GM19455 (cell line): ENCODE measurements at regions not wholly inside any gene's neighbourhood (a gene's known extent, or its start where the extent isn't known, plus 50 kb on each side); places are given as distances from the start of the nearest gene placed in this dataset.
"Not testable (repeated sequence)": the region's sequence is repeated elsewhere in the genome, so short reads cannot be mapped to it uniquely, and the experiment has no call there.

Source experiments
- ATAC-seq: cut with Tn5 transposase; IDR thresholded peaks from one replicate; pipeline ENCODE4 v1.9.1; 2021; ENCODE audit not compliant: unreplicated experiment

GRCh38 chr3:191813245-191813644, 352.3 kb downstream of the PYDC2 start:
- no peak for ATAC-seq

DNA sequence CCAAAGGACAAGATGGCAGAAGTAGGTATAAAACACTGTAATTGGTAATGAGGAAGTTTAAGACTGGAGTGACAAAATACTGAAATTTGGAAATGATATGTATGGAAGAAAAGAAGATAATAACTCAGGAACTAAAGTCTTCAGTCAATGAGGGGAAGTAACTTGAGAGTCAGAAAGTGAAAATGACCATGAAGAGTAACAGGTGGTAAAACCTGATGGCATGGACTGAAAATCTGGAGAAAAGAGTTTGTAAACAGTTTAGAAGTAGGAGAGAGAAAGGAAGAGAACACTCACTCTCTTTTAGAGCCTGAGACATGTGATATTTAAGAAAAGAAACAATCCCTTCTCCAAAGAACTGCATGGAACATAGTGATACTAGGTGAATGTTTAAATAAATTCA, 387.9 kb downstream of the PYDC2 start:
- no peak for ATAC-seq

GRCh38 chr3:191859531-191859930, 398.6 kb downstream of the PYDC2 start:
- no peak for ATAC-seq

- no peak for ATAC-seq
Measured at GRCh38 chr3:191869738-191870415, 408.9 kb downstream of the PYDC2 start.

- ATAC-seq = no peak
Measured at GRCh38 chr3:191873736-191874135, 412.8 kb downstream of the PYDC2 start.

- no peak for ATAC-seq
Measured at GRCh38 chr3:191882289-191882688, 421.3 kb downstream of the PYDC2 start.

DNA sequence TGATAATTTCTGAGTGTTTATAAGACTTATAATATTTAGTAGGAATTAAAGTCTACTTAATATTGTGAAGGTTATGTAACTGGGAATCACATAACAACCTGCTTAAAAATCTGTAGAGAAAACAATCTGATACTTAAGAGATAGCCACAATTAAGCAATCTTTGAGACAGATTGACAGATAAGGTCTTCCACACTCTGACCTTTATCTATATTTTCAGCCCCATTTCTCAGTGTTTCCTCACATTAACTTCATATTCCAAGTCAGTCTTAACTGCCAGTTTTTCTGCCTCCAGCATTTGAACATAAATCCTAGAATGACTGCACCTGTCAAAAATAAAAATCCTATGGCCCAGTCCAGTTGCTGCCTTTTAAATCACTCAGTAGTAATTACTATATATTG, 423.2 kb downstream of the PYDC2 start:
- ATAC-seq = no peak

GRCh38 chr3:191889106-191889505, 428.1 kb downstream of the PYDC2 start:
- no peak for ATAC-seq

DNA sequence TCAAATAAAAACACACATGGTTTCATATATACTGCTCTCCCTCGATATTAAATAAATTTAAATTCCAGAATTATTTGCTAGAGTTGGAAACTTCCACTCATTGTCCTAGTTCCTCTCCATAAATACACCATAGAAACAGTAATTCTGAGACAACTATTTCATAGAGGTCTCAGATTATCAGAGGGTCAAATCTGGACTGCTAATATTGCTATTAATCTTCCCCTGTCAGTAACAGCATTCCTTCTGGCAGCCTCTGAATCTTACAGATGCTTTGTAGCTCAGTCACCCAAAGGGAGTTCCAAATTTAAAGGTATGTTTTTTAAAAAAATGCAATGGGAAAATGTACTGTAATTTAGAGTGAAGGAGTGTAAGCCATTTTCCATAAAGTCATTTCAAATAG, 428.8 kb downstream of the PYDC2 start:
- ATAC-seq = no peak

GRCh38 chr3:191894406-191894805, 433.4 kb downstream of the PYDC2 start:
- no peak for ATAC-seq

GRCh38 chr3:191901741-191902140, 440.8 kb downstream of the PYDC2 start:
- ATAC-seq = no peak

DNA sequence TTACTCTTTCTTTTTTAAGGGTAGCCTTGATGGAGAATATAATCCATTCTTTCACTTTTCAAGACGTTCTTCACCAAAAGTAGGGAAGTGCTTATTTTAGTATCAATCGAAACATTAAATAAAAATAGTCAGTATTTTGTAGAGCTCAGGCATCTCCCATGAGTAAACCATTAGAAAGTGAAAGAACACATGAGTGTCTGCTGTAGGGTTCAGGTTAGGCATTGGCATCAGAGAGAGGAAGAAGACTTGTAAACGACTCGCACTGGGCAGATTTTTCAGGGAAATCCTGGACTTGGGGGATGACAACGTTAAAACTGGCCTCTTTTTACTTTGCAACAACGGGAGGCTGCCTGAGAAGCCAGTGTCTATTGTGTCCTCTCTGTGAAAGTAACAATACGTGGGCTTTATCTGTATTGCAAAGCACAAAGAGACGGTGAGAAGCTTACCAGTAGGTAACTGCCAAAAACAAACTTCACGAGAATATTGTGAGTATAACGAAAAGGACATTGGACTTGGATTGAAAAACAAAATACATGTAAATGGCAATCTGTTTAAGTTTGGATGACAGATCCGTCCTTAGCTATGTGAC, 451.7 kb downstream of the PYDC2 start:
- no peak for ATAC-seq

GRCh38 chr3:191915712-191916111, 454.7 kb downstream of the PYDC2 start:
- ATAC-seq = no peak

DNA sequence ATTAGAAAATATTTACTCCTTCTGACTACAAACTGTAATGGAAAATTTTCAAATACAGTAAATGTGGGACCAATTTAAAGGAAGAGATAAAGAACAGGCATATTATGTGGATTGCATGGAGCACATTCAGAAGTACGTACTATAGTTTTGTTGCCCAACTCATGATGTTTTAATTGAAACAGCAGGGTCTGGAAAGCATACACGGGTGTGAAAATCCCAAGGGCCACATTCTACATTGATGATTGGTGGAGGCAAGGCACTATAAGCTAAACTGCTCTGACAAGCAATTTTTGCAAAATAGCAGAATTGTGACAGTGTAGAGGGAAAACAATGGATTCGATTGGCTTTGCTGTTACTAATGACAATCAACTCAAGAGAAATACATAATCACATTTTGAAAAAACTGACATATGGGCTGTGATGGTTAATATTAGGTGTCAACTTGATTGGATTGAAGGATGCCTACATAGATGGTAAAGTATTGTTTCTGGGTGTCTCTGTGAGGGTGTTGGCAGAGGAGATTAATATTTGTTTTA, 458.6 kb downstream of the PYDC2 start:
- no peak for ATAC-seq

DNA sequence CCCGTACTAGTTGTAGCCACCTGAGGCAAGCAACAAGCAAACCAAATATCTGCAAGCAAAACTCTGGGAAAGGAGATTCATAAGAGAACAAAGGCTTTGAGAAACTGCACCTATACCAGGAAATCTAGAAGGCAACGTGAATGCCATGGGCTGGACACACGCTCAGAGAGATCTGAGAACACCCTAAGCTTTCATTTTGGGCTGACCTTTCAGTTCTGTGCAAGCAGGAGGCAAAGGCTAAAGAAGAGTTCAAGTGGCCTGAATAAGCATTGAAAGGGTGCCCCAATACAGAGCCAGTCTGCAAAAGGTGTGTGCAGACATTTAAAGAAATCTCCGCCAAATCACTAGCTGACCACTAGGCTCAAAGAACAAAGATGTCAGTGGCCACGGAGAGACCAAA, 461.6 kb downstream of the PYDC2 start:
- ATAC-seq = no peak

- not testable (repeated sequence) for ATAC-seq
Measured at GRCh38 chr3:191927183-191927817, 466.3 kb downstream of the PYDC2 start.

GRCh38 chr3:191927998-191928397, 467.0 kb downstream of the PYDC2 start:
- ATAC-seq = not testable (repeated sequence)

GRCh38 chr3:191944835-191945234, 483.9 kb downstream of the PYDC2 start:
- no peak for ATAC-seq

GRCh38 chr3:191952186-191952585, 491.2 kb downstream of the PYDC2 start:
- no peak for ATAC-seq

DNA sequence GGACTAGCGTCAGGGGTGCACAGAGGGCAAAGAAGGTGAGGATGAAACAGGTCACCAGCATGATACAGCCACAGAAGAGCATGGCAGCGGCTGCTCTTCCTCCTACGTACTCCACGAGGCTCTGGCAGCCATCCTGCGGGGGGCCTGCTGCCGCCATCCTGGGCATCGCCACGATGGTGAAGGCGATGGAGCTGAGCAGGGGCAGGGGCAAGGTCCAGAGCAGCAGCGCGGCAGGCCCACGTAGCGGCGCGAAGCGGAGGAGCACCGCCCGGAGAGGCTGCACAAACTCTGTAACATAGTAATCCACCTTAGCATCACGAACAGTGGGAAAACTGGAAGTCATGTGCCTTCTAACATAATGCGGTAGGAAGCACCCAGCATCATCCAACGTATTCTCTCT, 491.6 kb downstream of the PYDC2 start:
- ATAC-seq = no peak

- ATAC-seq = peak; percentile 66
Measured at GRCh38 chr3:191958980-191959671, 498.2 kb downstream of the PYDC2 start.
